ENCODE measurements at regions not wholly inside any gene's neighbourhood (a gene's known extent, or its start where the extent isn't known, plus 50 kb on each side); places are given as distances from the start of the nearest gene placed in this dataset.

DNA sequence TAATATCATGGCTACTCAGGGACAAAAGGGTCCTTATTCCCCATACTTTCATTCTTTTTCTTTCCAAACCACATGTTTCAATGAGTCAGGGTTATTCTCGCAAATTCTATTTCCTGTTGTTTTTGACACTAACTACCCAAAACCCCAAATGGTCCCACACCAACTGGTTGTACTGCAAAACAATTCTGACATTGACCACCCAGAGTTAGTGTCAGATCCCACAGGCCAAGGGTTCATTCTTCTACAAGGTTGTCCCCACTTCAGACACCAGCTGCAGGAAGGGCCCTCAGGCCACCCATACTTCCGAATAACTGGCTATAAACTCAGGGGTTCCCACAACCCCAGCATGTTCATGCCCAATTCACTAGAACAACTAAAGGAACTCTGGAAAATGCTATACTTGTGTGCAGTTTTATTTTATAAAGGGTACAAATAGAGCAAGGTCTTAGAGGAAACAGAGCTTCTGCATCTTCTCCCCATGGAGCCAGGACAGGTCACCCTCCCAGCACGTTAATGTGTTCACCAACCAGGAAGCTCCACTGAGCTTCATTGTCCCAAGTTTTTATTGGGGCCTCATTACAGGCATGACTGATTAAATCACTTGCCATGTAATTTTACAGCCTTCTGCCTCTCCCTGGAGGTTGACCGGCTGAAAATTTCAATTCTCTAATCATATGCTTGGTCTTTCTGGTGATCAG is 334.8 kb downstream of the DRD1 start (continued):
- TF ChIP-seq, protein P1, sequence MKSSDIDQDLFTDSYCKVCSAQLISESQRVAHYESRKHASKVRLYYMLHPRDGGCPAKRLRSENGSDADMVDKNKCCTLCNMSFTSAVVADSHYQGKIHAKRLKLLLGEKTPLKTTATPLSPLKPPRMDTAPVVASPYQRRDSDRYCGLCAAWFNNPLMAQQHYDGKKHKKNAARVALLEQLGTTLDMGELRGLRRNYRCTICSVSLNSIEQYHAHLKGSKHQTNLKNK (CRISPR knock-in tag; IDR thresholded peaks at IDR 0.05), result no peak

DNA sequence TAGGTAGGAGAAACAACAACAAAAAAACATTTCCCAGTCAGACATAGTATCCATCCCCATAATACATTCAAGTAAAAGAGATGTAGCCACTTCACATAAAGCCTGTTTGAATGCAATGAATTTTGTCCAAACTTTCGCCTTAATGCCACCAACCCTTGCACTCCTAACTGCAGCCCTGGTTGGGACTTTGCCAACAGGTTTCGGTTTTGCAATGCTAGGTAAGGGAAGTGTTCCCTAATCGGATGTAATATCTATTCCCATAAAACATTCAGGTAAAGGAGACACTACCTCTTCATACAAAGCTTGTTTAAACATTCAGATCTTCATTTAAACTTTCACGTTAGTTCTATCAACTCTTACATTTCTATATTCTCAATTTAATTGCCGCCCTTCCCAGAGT is 336.1 kb downstream of the DRD1 start:
- Mint-ChIP-seq H3K4me1 (no peaks in the 10 kb centered on the region), H3K9me3 (peaks cover 29% of the 10 kb centered on the region), H3K36me3 (peaks cover 16% of the 10 kb centered on the region), H3K27ac (no peak overlapping the region), H3K27me3 (ENCODE audit: low read depth) (peaks cover 4% of the 10 kb centered on the region), H3K4me3 (no peak overlapping the region)
- POLR2A ChIA-PET, result no interaction called here
- TF ChIP-seq, protein P2, sequence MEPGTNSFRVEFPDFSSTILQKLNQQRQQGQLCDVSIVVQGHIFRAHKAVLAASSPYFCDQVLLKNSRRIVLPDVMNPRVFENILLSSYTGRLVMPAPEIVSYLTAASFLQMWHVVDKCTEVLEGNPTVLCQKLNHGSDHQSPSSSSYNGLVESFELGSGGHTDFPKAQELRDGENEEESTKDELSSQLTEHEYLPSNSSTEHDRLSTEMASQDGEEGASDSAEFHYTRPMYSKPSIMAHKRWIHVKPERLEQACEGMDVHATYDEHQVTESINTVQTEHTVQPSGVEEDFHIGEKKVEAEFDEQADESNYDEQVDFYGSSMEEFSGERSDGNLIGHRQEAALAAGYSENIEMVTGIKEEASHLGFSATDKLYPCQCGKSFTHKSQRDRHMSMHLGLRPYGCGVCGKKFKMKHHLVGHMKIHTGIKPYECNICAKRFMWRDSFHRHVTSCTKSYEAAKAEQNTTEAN (CRISPR knock-in tag; IDR thresholded peaks at IDR 0.05), result no peak
- TF ChIP-seq, protein P3, sequence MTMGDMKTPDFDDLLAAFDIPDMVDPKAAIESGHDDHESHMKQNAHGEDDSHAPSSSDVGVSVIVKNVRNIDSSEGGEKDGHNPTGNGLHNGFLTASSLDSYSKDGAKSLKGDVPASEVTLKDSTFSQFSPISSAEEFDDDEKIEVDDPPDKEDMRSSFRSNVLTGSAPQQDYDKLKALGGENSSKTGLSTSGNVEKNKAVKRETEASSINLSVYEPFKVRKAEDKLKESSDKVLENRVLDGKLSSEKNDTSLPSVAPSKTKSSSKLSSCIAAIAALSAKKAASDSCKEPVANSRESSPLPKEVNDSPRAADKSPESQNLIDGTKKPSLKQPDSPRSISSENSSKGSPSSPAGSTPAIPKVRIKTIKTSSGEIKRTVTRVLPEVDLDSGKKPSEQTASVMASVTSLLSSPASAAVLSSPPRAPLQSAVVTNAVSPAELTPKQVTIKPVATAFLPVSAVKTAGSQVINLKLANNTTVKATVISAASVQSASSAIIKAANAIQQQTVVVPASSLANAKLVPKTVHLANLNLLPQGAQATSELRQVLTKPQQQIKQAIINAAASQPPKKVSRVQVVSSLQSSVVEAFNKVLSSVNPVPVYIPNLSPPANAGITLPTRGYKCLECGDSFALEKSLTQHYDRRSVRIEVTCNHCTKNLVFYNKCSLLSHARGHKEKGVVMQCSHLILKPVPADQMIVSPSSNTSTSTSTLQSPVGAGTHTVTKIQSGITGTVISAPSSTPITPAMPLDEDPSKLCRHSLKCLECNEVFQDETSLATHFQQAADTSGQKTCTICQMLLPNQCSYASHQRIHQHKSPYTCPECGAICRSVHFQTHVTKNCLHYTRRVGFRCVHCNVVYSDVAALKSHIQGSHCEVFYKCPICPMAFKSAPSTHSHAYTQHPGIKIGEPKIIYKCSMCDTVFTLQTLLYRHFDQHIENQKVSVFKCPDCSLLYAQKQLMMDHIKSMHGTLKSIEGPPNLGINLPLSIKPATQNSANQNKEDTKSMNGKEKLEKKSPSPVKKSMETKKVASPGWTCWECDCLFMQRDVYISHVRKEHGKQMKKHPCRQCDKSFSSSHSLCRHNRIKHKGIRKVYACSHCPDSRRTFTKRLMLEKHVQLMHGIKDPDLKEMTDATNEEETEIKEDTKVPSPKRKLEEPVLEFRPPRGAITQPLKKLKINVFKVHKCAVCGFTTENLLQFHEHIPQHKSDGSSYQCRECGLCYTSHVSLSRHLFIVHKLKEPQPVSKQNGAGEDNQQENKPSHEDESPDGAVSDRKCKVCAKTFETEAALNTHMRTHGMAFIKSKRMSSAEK (CRISPR knock-in tag; IDR thresholded peaks at IDR 0.05; ENCODE audit: borderline replicate concordance), result no peak
- TF ChIP-seq, protein P4, sequence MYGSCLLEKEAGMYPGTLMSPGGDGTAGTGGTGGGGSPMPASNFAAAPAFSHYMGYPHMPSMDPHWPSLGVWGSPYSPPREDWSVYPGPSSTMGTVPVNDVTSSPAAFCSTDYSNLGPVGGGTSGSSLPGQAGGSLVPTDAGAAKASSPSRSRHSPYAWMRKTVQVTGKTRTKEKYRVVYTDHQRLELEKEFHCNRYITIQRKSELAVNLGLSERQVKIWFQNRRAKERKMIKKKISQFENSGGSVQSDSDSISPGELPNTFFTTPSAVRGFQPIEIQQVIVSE (CRISPR knock-in tag; IDR thresholded peaks at IDR 0.05; ENCODE audit: borderline replicate concordance), result no peak
- CTCF ChIA-PET, result no interaction called here
- no peak for DNase-seq (ENCODE audit: low spot score)
- no peak for ATAC-seq

DNA sequence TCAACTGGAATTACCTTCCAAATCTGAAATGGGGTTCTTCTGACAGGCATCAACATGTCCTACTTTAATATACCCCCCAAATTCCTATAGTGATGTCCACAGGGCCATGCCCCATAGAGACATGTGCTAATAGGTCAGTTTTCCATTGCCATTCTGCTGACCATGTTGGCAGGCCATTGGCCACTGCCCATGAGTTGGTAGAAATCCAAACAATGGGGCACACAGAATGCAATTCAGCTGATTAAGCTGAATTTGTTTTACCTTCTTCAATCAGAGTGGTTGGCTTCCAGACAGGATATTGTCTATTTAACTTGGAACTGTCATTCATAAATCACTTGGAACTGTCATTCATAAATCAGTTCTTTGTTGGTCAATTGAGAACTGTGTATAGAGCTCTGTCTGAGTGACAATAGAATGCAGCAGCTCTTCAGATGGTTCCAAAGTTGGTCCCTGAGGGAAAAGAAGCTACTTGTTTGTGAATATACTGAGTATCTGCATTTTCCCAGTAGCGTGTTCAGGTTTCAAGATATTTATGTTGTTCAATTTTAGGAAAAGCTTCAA is 336.9 kb downstream of the DRD1 start:
- Mint-ChIP-seq H3K36me3 (peaks cover 16% of the 10 kb centered on the region), H3K9me3 (peaks cover 29% of the 10 kb centered on the region), H3K27me3 (ENCODE audit: low read depth) (peaks cover 4% of the 10 kb centered on the region), H3K4me1 (no peaks in the 10 kb centered on the region), H3K4me3 (no peak overlapping the region), H3K27ac (no peak overlapping the region)
- ChIA-PET POLR2A (no interaction called here), CTCF (no interaction called here)
- DNase-seq (ENCODE audit: low spot score), result no peak
- TF ChIP-seq RELA (CRISPR knock-in tag; IDR thresholded peaks at IDR 0.05; ENCODE audit: borderline replicate concordance) (no peak), ESRRA (CRISPR knock-in tag; IDR thresholded peaks at IDR 0.05; ENCODE audit: borderline replicate concordance) (no peak), NFE2L1 (CRISPR knock-in tag; IDR thresholded peaks at IDR 0.05) (no peak), TP53 (CRISPR knock-in tag; IDR thresholded peaks at IDR 0.05) (no peak), SOX15 (CRISPR knock-in tag; IDR thresholded peaks at IDR 0.05) (no peak), ZNF138 (CRISPR knock-in tag; conservative IDR thresholded peaks at IDR 0.05) (no peak), ZNF671 (CRISPR knock-in tag; IDR thresholded peaks at IDR 0.05) (no peak), NFATC4 (CRISPR knock-in tag; IDR thresholded peaks at IDR 0.05) (no peak), JUN (CRISPR knock-in tag; IDR thresholded peaks at IDR 0.05) (no peak), ZNF416 (CRISPR knock-in tag; IDR thresholded peaks at IDR 0.05) (no peak), OVOL2 (CRISPR knock-in tag; IDR thresholded peaks at IDR 0.05; ENCODE audit: borderline replicate concordance) (no peak)
- TF ChIP-seq, protein P5, sequence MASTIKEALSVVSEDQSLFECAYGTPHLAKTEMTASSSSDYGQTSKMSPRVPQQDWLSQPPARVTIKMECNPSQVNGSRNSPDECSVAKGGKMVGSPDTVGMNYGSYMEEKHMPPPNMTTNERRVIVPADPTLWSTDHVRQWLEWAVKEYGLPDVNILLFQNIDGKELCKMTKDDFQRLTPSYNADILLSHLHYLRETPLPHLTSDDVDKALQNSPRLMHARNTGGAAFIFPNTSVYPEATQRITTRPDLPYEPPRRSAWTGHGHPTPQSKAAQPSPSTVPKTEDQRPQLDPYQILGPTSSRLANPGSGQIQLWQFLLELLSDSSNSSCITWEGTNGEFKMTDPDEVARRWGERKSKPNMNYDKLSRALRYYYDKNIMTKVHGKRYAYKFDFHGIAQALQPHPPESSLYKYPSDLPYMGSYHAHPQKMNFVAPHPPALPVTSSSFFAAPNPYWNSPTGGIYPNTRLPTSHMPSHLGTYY (CRISPR knock-in tag; IDR thresholded peaks at IDR 0.05), result no peak
- TF ChIP-seq, protein P6, sequence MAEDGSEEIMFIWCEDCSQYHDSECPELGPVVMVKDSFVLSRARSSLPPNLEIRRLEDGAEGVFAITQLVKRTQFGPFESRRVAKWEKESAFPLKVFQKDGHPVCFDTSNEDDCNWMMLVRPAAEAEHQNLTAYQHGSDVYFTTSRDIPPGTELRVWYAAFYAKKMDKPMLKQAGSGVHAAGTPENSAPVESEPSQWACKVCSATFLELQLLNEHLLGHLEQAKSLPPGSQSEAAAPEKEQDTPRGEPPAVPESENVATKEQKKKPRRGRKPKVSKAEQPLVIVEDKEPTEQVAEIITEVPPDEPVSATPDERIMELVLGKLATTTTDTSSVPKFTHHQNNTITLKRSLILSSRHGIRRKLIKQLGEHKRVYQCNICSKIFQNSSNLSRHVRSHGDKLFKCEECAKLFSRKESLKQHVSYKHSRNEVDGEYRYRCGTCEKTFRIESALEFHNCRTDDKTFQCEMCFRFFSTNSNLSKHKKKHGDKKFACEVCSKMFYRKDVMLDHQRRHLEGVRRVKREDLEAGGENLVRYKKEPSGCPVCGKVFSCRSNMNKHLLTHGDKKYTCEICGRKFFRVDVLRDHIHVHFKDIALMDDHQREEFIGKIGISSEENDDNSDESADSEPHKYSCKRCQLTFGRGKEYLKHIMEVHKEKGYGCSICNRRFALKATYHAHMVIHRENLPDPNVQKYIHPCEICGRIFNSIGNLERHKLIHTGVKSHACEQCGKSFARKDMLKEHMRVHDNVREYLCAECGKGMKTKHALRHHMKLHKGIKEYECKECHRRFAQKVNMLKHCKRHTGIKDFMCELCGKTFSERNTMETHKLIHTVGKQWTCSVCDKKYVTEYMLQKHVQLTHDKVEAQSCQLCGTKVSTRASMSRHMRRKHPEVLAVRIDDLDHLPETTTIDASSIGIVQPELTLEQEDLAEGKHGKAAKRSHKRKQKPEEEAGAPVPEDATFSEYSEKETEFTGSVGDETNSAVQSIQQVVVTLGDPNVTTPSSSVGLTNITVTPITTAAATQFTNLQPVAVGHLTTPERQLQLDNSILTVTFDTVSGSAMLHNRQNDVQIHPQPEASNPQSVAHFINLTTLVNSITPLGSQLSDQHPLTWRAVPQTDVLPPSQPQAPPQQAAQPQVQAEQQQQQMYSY (CRISPR knock-in tag; IDR thresholded peaks at IDR 0.05), result no peak
- TF ChIP-seq, protein P1 (CRISPR knock-in tag; IDR thresholded peaks at IDR 0.05), result no peak
- no peak for ATAC-seq

Measured in WTC11 (cell line).